ENCODE measurements at regions not wholly inside any gene's neighbourhood (a gene's known extent, or its start where the extent isn't known, plus 50 kb on each side); places are given as distances from the start of the nearest gene placed in this dataset.
A peak's percentile ranks its signal among the peaks of the same experiment; 100 is the strongest.
"Not testable (repeated sequence)": the region's sequence is repeated elsewhere in the genome, so short reads cannot be mapped to it uniquely, and the experiment has no call there.

DNA sequence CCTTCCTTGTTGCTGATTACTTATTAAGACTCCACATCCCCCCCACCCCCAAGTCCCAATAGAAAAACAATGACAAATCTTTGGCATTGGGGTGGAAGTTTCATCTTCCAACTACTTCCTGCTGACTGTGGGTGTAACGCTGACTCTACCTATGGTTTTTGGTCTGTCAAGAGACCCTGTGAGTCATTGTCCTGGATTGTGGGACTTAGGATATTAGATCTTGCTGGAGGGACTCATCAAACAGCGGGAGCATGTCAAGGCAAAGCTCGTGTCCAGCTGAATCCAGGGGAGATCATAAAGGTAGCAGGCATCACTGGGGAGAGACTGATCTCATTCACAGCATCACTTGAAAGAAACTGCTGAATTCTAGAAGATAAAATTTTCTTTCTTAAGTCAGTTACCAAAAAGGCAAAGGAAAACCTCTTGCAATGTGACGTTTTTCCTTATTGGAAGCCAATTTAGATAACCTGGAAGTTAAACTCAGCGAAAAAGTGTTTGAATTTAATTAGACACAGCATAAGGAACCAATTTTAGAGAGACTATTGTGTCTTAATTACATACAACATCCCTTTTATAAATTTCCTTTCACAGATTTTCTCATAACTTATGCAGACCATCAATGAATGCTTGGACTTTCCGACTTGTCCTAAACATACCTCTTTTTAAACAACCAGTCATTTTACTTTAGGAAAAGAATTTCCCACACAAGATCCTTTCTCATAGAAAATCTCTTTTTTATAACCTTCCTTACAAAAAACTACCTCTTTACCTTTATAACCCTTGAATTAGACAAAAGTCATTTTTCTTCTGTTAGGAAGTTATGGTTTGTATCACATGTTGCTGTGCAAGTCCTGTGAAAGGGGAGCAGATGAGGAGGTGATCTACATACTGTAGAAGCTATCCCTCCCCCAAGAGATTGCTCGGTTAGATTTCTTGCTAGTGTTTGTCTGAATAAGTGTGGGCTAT is 94.6 kb upstream of the SCAF11 start:
- no peak for FAIRE-seq

- FAIRE-seq: no peak
Measured at GRCh38 chr12:46082490-46083200, 92.3 kb upstream of the SCAF11 start.

DNA sequence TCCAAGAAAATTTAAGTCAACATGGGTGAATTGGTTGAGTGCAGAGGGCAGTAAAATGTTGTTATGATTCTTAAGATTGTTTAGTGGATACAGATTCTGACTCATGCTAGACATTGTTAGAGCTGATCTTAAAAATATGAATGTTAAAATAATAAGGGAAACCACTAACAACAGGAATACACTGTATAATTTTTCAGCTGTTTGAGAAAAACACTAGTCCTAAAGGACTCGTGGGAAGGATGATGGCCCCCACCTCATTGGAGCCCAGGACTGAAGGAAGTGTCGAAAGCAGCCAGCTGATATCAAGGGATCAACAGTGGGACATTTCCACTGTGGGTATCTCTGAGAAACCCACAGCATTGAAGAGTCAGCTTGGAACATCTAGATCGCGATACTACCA is 82.9 kb upstream of the SCAF11 start:
- no peak for FAIRE-seq

- FAIRE-seq: peak; percentile 83
Measured at GRCh38 chr12:46071769-46072624, 81.6 kb upstream of the SCAF11 start.

GRCh38 chr12:46071335-46071734 is 81.0 kb upstream of the SCAF11 start:
- FAIRE-seq: no peak

- FAIRE-seq: no peak
Measured at GRCh38 chr12:46067094-46067493, 76.7 kb upstream of the SCAF11 start.

GRCh38 chr12:46065412-46066166 is 75.2 kb upstream of the SCAF11 start:
- FAIRE-seq: no peak

GRCh38 chr12:46064548-46064947 is 74.2 kb upstream of the SCAF11 start:
- FAIRE-seq: no peak

- FAIRE-seq: not testable (repeated sequence)
Measured at GRCh38 chr12:46058697-46059096, 68.3 kb upstream of the SCAF11 start.

DNA sequence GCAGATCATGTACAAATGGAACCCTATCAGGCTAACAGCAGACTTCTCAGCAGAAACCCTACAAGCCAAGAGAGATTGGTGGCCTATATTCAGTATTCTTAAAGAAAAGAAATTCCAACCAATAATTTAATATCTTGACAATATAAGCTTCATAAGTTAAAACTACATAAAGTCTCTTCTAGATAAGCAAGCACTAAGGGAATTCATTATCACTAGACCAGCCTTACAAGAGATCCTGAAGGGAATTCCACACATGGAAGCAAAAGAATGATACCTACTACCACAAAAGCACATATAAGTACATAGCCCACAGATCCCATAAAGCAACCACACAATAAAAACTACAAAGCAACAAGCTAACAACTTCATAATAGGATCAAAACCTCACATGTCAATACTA is 60.4 kb upstream of the SCAF11 start:
- FAIRE-seq: no peak

GRCh38 chr12:46049665-46050064 is 59.3 kb upstream of the SCAF11 start:
- no peak for FAIRE-seq

- FAIRE-seq: no peak
Measured at GRCh38 chr12:46046436-46046835, 56.1 kb upstream of the SCAF11 start.

GRCh38 chr12:46043972-46044520 is 53.7 kb upstream of the SCAF11 start:
- no peak for FAIRE-seq

All from TTC549 (cell line).